H1 (cell line): ENCODE measurements at regions not wholly inside any gene's neighbourhood (a gene's known extent, or its start where the extent isn't known, plus 50 kb on each side); places are given as distances from the start of the nearest gene placed in this dataset.

Experiments
- ATF2 ChIP-seq: IDR thresholded peaks from 2 replicates; pipeline ENCODE4 v1.6.1; 2012; ENCODE audit warnings: low read length, inconsistent platforms
- CEBPB ChIP-seq: IDR thresholded peaks from 2 replicates; pipeline ENCODE4 v1.6.1; 2012; ENCODE audit warnings: low read depth, low read length
- EP300 ChIP-seq, 2 experiments: IDR thresholded peaks; 1 replicate in 1 of 2; 2 replicates in 1 of 2; pipeline ENCODE4 v1.6.1; 2011 to 2012; ENCODE audit warnings: low read depth in 2 of 2, low read length in 2 of 2, mild to moderate bottlenecking in 2 of 2, borderline replicate concordance in 1 of 2, inconsistent platforms in 1 of 2, moderate library complexity in 1 of 2
- HDAC2 ChIP-seq, 2 experiments: fragments of 300-600 bp in 1 of 2; sonication (generic) in 1 of 2; IDR thresholded peaks; 2 replicates each; pipeline ENCODE4 v1.6.1; 2011 to 2012; ENCODE audit warnings: low read depth in 2 of 2, low read length in 2 of 2, mild to moderate bottlenecking in 2 of 2, moderate library complexity in 2 of 2, borderline replicate concordance in 1 of 2, inconsistent platforms in 1 of 2
- JUN ChIP-seq: IDR thresholded peaks from 2 replicates; pipeline ENCODE4 v1.6.1; 2011; ENCODE audit warnings: low read depth, mild to moderate bottlenecking, improper control_type of control experiment, low read length
- POLR2A ChIP-seq, 2 experiments: IDR thresholded peaks; 1 replicate in 1 of 2; 2 replicates in 1 of 2; pipeline ENCODE4 v1.6.1; 2011; ENCODE audit warnings: low read depth in 2 of 2, low read length in 2 of 2, mild to moderate bottlenecking in 2 of 2; ENCODE audit errors: control extremely low read depth in 1 of 2
- POLR2AphosphoS5 ChIP-seq: IDR thresholded peaks from 2 replicates; pipeline ENCODE4 v1.6.1; 2011; ENCODE audit warnings: low read depth, low read length
- RBBP5 ChIP-seq: IDR thresholded peaks from 2 replicates; pipeline ENCODE4 v1.7.1; 2012; ENCODE audit warnings: low read depth, mild to moderate bottlenecking, inconsistent platforms, low read length, moderate library complexity, borderline replicate concordance
- RFX5 ChIP-seq: IDR thresholded peaks from 2 replicates; pipeline ENCODE4 v1.6.1; 2011; ENCODE audit warnings: low read depth, low read length, improper control_type of control experiment, borderline replicate concordance
- TCF12 ChIP-seq: IDR thresholded peaks from 2 replicates; pipeline ENCODE4 v1.6.1; 2011; ENCODE audit warnings: low read depth, mild to moderate bottlenecking, low read length
- YY1 ChIP-seq: IDR thresholded peaks from 2 replicates; pipeline ENCODE4 v1.6.1; 2011; ENCODE audit warnings: low read depth, mild to moderate bottlenecking, low read length
- ZNF274 ChIP-seq: IDR thresholded peaks from 2 replicates; pipeline ENCODE4 v1.7.0; 2012; ENCODE audit warnings: low read length, borderline replicate concordance; ENCODE audit errors: extremely low read depth
- TF ChIP-seq, protein P1 (sequence below), 3 experiments: IDR thresholded peaks; 1 replicate in 2 of 3; 2 replicates in 1 of 3; pipeline versions ENCODE4 v1.5.1 to v1.6.1; 2011; ENCODE audit warnings: low read length in 3 of 3, mild to moderate bottlenecking in 3 of 3, inconsistent platforms in 2 of 3, low read depth in 1 of 3, moderate library complexity in 1 of 3; ENCODE audit not compliant: insufficient read depth in 1 of 3; ENCODE audit errors: control extremely low read depth in 1 of 3

DNA sequence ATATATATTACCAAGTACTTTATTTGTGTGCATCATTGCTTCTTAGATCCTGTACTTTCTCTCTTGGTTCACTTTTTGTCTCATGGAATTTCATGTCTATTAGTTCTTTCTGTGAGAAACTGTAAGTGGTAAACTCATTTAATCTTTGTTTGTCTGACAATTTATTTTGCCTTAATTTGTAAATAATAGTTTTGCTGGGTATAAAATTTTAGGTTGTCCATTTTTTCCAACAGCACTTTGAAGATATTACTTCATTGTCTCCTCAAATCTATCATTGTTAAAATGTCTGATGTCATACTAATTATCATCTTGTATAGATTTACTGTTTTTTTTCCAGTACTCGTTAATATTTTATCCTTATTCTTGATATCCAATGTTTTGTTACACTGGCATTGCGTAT lies 205.2 kb upstream of the CDYL start:
- TF ChIP-seq RBBP5 (no peak), CEBPB (no peak), TCF12 (no peak), YY1 (no peak), POLR2A (IDR thresholded peaks at IDR 0.05; ENCODE audit: control extremely low read depth in 1 of 2, low read depth in 2 of 2, low read length in 2 of 2) (no peak), ZNF274 (no peak), POLR2AphosphoS5 (no peak), HDAC2 (IDR thresholded peaks at IDR 0.05; ENCODE audit: borderline replicate concordance in 1 of 2, low read depth in 2 of 2, low read length in 2 of 2) (no peak), ATF2 (no peak), JUN (no peak), EP300 (IDR thresholded peaks at IDR 0.05; ENCODE audit: borderline replicate concordance in 1 of 2, low read depth in 2 of 2, low read length in 2 of 2) (no peak), RFX5 (no peak)
- TF ChIP-seq, protein P1, sequence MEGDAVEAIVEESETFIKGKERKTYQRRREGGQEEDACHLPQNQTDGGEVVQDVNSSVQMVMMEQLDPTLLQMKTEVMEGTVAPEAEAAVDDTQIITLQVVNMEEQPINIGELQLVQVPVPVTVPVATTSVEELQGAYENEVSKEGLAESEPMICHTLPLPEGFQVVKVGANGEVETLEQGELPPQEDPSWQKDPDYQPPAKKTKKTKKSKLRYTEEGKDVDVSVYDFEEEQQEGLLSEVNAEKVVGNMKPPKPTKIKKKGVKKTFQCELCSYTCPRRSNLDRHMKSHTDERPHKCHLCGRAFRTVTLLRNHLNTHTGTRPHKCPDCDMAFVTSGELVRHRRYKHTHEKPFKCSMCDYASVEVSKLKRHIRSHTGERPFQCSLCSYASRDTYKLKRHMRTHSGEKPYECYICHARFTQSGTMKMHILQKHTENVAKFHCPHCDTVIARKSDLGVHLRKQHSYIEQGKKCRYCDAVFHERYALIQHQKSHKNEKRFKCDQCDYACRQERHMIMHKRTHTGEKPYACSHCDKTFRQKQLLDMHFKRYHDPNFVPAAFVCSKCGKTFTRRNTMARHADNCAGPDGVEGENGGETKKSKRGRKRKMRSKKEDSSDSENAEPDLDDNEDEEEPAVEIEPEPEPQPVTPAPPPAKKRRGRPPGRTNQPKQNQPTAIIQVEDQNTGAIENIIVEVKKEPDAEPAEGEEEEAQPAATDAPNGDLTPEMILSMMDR (IDR thresholded peaks at IDR 0.05; ENCODE audit: control extremely low read depth in 1 of 3, insufficient read depth in 1 of 3, low read depth in 1 of 3, low read length in 3 of 3) = no peak
